Astrocyte of the cerebellum (primary cell): ENCODE measurements at regions not wholly inside any gene's neighbourhood (a gene's known extent, or its start where the extent isn't known, plus 50 kb on each side); places are given as distances from the start of the nearest gene placed in this dataset.
"Not testable (repeated sequence)": the region's sequence is repeated elsewhere in the genome, so short reads cannot be mapped to it uniquely, and the experiment has no call there.

ENCODE experiments used
- DNase-seq: peaks from one replicate; pipeline ENCODE4 v3.0.0-alpha.2; 2011; ENCODE audit warnings: low read depth
- H3K4me3 ChIP-seq: 2 replicates; pipeline ENCODE4 v1.5.1; 2011; ENCODE audit warnings: mild to moderate bottlenecking, low read depth, low read length, moderate library complexity
- in situ Hi-C: cut with HindIII; loops from 2 replicates; pipeline ENCODE4 v1.10.0; 2017; ENCODE audit warnings: low sequenced_read_pairs
- TF ChIP-seq, protein P1 (sequence below): IDR thresholded peaks from 2 replicates; pipeline ENCODE4 v1.5.1; 2012; ENCODE audit warnings: low read length, low read depth, moderate library complexity, mild to moderate bottlenecking; ENCODE audit errors: missing control alignments

DNA sequence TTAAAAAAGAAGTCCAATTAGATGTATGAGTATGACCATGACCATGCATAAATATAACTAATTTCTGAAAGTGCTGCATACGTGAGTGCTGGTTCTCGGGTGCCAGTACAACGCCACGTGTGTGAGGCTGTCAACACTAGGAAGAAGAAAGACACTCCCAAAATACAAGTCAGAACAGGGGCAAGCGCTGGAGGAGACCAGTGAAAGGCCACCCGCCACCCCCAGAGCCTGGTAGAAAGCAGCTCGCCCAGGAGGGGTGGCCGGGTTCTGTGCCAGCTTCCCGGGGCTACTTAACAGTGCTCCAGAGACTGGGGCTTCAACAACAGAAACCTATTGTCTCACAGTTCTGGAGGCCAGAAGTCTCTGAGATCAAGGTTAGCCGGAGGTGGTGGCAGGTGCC, 147.6 kb downstream of the RTP5 start:
- no peak for DNase-seq
- in situ Hi-C loops: no loop called here
- no peak overlapping the region for H3K4me3 ChIP-seq
- TF ChIP-seq, protein P1, sequence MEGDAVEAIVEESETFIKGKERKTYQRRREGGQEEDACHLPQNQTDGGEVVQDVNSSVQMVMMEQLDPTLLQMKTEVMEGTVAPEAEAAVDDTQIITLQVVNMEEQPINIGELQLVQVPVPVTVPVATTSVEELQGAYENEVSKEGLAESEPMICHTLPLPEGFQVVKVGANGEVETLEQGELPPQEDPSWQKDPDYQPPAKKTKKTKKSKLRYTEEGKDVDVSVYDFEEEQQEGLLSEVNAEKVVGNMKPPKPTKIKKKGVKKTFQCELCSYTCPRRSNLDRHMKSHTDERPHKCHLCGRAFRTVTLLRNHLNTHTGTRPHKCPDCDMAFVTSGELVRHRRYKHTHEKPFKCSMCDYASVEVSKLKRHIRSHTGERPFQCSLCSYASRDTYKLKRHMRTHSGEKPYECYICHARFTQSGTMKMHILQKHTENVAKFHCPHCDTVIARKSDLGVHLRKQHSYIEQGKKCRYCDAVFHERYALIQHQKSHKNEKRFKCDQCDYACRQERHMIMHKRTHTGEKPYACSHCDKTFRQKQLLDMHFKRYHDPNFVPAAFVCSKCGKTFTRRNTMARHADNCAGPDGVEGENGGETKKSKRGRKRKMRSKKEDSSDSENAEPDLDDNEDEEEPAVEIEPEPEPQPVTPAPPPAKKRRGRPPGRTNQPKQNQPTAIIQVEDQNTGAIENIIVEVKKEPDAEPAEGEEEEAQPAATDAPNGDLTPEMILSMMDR: no peak

GRCh38 chr2:242018416-242018815, 148.9 kb downstream of the RTP5 start:
- in situ Hi-C loops, H3K4me3 ChIP-seq, DNase-seq: not testable (repeated sequence)

GRCh38 chr2:242019344-242019743, 149.8 kb downstream of the RTP5 start:
- in situ Hi-C loops: no loop called here
- DNase-seq: no peak
- H3K4me3 ChIP-seq: no peak overlapping the region
- TF ChIP-seq, protein P1: no peak

DNA sequence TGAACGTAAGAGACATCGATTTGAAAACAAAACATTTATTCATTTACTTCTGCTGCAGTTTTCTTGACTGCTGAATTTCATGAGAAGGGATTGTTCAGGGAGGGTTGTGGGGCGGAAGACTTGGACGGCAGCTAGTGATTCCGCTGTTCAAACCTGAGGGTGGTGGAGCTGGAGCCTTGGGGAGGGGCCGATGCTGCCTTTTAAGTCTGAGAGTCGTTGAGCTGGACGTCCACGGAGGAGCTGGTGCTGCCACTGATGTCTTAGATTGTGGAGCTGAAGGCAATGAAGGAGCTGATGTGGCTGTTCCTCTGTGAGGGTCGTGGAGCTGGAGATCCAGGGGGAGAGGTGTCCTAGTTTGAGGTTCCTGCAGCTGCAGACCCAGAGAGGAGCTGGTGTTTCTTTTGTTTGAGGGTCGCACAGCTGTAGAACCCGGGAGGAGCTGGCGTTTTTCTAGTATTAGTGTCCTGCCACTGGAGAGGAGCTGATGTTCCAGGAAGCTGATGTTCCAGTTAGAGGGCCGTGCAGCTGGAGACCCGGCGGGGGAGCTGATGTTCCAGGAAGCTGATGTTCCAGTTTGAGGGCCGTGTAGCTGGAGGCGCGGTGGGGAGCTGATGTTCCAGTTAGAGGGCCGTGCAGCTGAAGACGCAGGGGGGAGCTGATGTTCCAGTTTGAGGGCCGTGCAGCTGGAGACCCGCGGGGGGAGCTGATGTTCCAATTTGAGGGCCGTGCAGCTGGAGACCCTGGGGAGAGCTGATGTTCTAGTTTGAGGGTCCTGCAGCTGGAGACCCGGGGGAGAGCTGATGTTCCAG, 150.9 kb downstream of the RTP5 start:
- H3K4me3 ChIP-seq: no peak overlapping the region
- DNase-seq: no peak
- in situ Hi-C loops: no loop called here
- TF ChIP-seq, protein P1: no peak

- DNase-seq: no peak
- TF ChIP-seq, protein P1: no peak
These were observed 153.2 kb downstream of the RTP5 start for GRCh38 chr2:242022550-242023290.

DNA sequence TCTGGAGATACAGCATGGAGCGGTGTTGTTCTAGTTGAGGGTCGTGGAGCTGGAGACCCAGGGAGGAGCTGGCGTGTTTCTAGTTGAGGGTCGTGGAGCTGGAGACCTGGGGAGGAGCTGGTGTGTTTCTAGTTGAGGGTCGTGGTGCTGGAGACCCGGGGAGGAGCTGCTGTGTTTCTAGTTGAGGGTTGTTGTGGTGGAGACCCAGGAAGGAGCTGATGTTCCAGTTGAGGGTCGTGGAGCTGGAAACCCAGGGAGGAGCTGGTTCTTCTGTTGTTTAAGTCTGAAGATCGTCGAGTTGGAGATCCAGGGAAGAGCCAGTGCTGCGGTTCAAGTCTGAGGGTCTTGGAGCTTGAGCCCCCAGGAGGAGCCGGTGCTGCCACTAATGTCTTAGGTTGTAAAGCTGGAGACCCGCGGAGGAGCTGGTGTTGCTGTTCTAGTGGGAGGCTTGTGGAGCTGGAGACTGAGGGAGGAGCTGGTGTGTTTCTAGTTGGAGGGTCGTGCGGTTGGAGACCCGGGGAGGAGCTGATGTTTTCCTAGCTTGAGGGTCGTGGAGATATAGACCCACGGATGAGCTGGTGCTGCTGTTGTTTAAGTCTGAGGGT, 155.3 kb downstream of the RTP5 start:
- no peak overlapping the region for H3K4me3 ChIP-seq
- in situ Hi-C loops: no loop called here
- TF ChIP-seq, protein P1: no peak
- no peak for DNase-seq

More at GRCh38 chr2:242022550-242023290, 153.2 kb downstream of the RTP5 start:
- no peak overlapping the region for H3K4me3 ChIP-seq
- in situ Hi-C loops: no loop called here
